ENCODE measurements at regions not wholly inside any gene's neighbourhood (a gene's known extent, or its start where the extent isn't known, plus 50 kb on each side); places are given as distances from the start of the nearest gene placed in this dataset.

DNA sequence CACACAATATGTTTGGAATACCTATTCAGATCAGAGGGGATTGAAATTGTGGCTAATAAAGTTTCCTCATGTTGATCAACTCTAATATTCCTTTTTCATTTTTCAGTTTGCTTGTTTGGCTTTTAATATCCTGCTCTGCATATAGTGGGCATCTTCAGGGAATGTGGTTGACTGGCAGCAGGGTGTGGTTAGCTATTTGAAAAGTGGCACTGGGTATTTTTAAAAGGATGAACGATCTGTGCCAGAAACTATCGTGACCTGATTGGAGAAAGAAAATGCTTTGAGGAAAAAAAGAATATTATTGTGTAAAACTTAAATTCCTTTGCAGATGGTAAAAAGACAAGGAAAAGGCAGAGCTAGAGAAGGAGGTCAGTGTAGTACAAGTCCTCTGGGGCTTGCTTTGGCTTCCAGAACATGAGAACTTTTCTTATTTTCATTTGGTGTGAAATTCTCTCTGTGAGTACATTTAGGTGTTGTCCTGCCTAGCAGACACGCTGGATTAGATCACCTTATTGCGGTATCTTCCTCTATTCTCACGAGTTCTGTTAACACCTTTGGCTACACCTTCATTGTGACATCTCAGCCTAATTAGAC is 329.7 kb upstream of the SNX7 start:
- Histone ChIP-seq H3K9me3 (replicated peaks in 1 of 2; ENCODE audit: control insufficient read depth in 1 of 2, insufficient read depth in 1 of 2, low read length in 2 of 2) (peaks cover 0 to 4% of the 10 kb centered on the region in 2 donors), H3K4me2 (replicated peaks; ENCODE audit: extremely low read depth, low read length, poor library complexity, severe bottlenecking) (no peak overlapping the region), H3K9ac (ENCODE audit: insufficient read depth, low read length, poor library complexity, severe bottlenecking) (no peak overlapping the region), H3K4me1 (ENCODE audit: control insufficient read depth in 1 of 2, insufficient read depth in 2 of 2, low read length in 2 of 2) (no peaks in the 10 kb centered on the region), H3K36me3 (replicated peaks in 1 of 2; ENCODE audit: control insufficient read depth in 1 of 2, insufficient read depth in 2 of 2, low read length in 2 of 2) (no peaks in the 10 kb centered on the region), H3K27me3 (ENCODE audit: control insufficient read depth in 2 of 2, insufficient read depth in 2 of 2, low read length in 2 of 2) (no peaks in the 10 kb centered on the region), H3K79me2 (ENCODE audit: insufficient read depth, low read length) (no peaks in the 10 kb centered on the region), H4K20me1 (ENCODE audit: insufficient read depth, low read length) (no peaks in the 10 kb centered on the region), H2AFZ (ENCODE audit: insufficient read depth, low read depth, low read length, poor library complexity, severe bottlenecking) (no peak overlapping the region), H3K4me3 (replicated peaks in 1 of 3; ENCODE audit: low read depth in 2 of 3, low read length in 3 of 3) (no peak overlapping the region), H3K27ac (ENCODE audit: low read depth in 1 of 2, low read length in 2 of 2) (no peak overlapping the region)
- peaks cover 9% of the 10 kb centered on the region for H3K4me1 Mint-ChIP-seq
- intact Hi-C loops (cut with micrococcal nuclease), result no loop called here
- peaks cover 0 to 2% (median 2%) of the 10 kb centered on the region in 3 donors for H3K27me3 Mint-ChIP-seq (ENCODE audit: low read depth in 3 of 3)
- H3K4me3 Mint-ChIP-seq, result no peak overlapping the region
- no peak overlapping the region for H3K27ac Mint-ChIP-seq
- DNase-seq, result no peak
- peaks cover 0 to 9% (median 4%) of the 10 kb centered on the region in 7 donors for H3K9me3 Mint-ChIP-seq
- TF ChIP-seq, protein P1, sequence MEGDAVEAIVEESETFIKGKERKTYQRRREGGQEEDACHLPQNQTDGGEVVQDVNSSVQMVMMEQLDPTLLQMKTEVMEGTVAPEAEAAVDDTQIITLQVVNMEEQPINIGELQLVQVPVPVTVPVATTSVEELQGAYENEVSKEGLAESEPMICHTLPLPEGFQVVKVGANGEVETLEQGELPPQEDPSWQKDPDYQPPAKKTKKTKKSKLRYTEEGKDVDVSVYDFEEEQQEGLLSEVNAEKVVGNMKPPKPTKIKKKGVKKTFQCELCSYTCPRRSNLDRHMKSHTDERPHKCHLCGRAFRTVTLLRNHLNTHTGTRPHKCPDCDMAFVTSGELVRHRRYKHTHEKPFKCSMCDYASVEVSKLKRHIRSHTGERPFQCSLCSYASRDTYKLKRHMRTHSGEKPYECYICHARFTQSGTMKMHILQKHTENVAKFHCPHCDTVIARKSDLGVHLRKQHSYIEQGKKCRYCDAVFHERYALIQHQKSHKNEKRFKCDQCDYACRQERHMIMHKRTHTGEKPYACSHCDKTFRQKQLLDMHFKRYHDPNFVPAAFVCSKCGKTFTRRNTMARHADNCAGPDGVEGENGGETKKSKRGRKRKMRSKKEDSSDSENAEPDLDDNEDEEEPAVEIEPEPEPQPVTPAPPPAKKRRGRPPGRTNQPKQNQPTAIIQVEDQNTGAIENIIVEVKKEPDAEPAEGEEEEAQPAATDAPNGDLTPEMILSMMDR (IDR thresholded peaks at IDR 0.05), result no peak
- 96% methylated on average over 2 of the region's 5 CpGs for WGBS (ENCODE audit: insufficient coverage)
- no peaks in the 10 kb centered on the region for H3K36me3 Mint-ChIP-seq

DNA sequence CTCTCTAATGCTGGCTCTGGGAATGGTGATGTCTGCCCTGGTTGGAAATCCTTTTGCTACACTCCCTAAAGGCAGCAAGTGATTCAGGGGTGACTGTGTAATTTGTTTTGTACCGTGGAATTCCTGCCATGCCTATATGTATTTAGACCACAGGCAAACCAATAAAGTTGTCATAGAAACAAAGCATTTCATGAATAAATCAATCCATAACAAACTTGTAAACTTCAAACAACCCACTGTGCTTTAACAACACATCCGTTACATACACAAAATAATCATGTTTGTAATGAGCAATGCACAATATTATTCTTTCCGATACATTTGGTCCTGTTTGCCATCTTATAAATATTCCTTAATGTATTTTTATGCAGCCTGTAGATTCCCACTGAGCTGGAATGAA is 330.3 kb upstream of the SNX7 start:
- intact Hi-C loops (cut with micrococcal nuclease), result no loop called here

More for the DNA sequence above, 330.3 kb upstream of the SNX7 start:
- Histone ChIP-seq H3K79me2 (ENCODE audit: insufficient read depth, low read length) (no peaks in the 10 kb centered on the region), H3K27me3 (ENCODE audit: control insufficient read depth in 2 of 2, insufficient read depth in 2 of 2, low read length in 2 of 2) (no peaks in the 10 kb centered on the region), H4K20me1 (ENCODE audit: insufficient read depth, low read length) (no peaks in the 10 kb centered on the region), H3K4me1 (ENCODE audit: control insufficient read depth in 1 of 2, insufficient read depth in 2 of 2, low read length in 2 of 2) (peaks cover 0 to under 1% of the 10 kb centered on the region in 2 donors), H3K9me3 (replicated peaks in 1 of 2; ENCODE audit: control insufficient read depth in 1 of 2, insufficient read depth in 1 of 2, low read length in 2 of 2) (peaks cover 0 to 4% of the 10 kb centered on the region in 2 donors), H3K4me3 (replicated peaks in 1 of 3; ENCODE audit: low read depth in 2 of 3, low read length in 3 of 3) (no peak overlapping the region), H2AFZ (ENCODE audit: insufficient read depth, low read depth, low read length, poor library complexity, severe bottlenecking) (no peak overlapping the region), H3K9ac (ENCODE audit: insufficient read depth, low read length, poor library complexity, severe bottlenecking) (no peak overlapping the region), H3K4me2 (replicated peaks; ENCODE audit: extremely low read depth, low read length, poor library complexity, severe bottlenecking) (no peak overlapping the region), H3K27ac (ENCODE audit: low read depth in 1 of 2, low read length in 2 of 2) (no peak overlapping the region), H3K36me3 (replicated peaks in 1 of 2; ENCODE audit: control insufficient read depth in 1 of 2, insufficient read depth in 2 of 2, low read length in 2 of 2) (no peaks in the 10 kb centered on the region)
- WGBS (ENCODE audit: insufficient coverage), result 100% methylated on average over 1 of the region's 3 CpGs
- TF ChIP-seq, protein P1 (IDR thresholded peaks at IDR 0.05), result no peak
- Mint-ChIP-seq H3K4me1 (peaks cover 10% of the 10 kb centered on the region), H3K27ac (no peak overlapping the region), H3K27me3 (ENCODE audit: low read depth in 3 of 3) (peaks cover 0 to 4% (median 2%) of the 10 kb centered on the region in 3 donors), H3K9me3 (peaks cover 0 to 9% (median 4%) of the 10 kb centered on the region in 7 donors), H3K36me3 (no peaks in the 10 kb centered on the region), H3K4me3 (no peak overlapping the region)
- no peak for DNase-seq
